Fibroblast of skin of right quadriceps (primary cell): ENCODE measurements at regions not wholly inside any gene's neighbourhood (a gene's known extent, or its start where the extent isn't known, plus 50 kb on each side); places are given as distances from the start of the nearest gene placed in this dataset.
"Not testable (repeated sequence)": the region's sequence is repeated elsewhere in the genome, so short reads cannot be mapped to it uniquely, and the experiment has no call there.

Experiments used
- DNase-seq: peaks from one replicate; pipeline ENCODE4 v3.0.0-alpha.2; 2013

DNA sequence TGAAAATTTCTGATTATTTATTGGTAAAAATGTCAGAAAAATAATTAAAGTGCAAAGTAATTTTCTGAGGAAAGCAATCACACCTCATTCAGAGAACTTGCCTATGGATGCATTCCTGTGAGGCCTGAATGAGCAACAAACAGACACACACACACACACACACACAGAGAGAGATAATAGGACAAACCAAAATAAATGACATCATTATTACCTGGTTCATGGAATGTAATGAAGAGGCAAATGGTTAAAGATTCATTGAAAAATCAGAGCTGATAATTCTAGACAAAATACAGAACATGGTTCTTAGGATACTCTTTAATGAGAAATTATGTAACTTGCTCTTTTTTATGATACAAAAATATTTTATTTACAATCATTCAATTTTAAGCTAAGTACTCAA is 490.6 kb upstream of the POU3F2 start:
- no peak for DNase-seq

DNA sequence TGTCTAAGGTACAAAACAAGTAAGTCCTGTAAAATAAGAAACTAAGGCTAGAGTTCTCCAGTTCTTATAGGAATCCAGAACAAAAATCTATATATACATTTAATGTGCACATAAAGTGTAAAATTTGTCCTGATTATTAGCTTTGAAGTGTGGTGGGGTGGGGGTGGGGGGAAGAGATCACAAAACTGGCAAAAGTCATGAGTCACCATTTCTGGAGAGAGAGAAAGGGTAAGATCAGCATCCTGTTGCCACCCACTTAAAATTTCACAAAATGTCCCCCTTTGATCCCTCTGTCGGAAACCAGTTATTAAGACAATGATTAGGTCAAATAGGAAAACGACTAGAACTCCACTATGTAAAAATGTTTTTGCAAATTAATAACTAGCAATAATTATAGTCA is 482.0 kb upstream of the POU3F2 start:
- no peak for DNase-seq

GRCh38 chr6:98358173-98358572 is 476.2 kb upstream of the POU3F2 start:
- no peak for DNase-seq

GRCh38 chr6:98366371-98366770 is 468.0 kb upstream of the POU3F2 start:
- no peak for DNase-seq

GRCh38 chr6:98380589-98380988 is 453.8 kb upstream of the POU3F2 start:
- DNase-seq, result no peak

DNA sequence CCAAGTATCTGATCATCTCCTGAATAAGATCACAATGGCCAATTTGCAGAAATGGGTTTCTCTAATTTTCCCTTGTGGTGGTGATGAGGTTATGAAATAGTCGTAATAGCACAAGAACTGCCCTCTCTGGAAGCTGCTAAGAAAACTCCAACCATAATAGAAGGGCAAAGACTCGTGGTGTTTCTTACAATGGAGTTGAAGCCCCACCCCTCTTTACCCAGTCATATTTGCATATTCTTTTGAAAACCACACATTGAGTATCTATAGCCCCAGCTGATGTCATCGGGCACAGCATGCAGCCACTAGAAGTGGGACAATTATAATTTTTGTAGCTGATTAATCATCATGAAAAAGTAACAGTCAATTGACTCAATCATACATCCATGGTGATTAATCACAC is 452.1 kb upstream of the POU3F2 start:
- DNase-seq, result no peak

GRCh38 chr6:98384334-98384733 is 450.0 kb upstream of the POU3F2 start:
- DNase-seq, result no peak

DNA sequence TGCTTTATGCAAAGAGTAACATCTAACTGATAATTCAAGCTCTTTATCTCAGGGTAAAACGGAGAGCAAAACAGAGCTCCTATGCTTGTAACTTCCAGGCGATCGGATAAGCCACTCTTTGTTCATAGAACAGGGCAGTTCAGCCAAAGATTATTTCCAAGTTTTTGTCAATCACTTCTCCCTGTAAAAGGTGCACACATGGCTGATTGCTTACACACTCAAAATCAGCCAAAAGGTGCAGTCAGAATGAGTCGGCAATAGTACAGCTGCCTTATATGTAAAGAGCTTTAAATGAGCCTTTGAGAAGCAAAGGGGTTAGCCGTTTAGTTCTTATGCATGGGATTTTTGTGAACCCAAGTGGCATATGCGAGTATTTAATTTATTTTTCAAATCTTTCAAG is 449.6 kb upstream of the POU3F2 start:
- no peak for DNase-seq

GRCh38 chr6:98395610-98396166 is 438.7 kb upstream of the POU3F2 start:
- no peak for DNase-seq

- no peak for DNase-seq
These were observed 418.3 kb upstream of the POU3F2 start for GRCh38 chr6:98416027-98416426.

DNA sequence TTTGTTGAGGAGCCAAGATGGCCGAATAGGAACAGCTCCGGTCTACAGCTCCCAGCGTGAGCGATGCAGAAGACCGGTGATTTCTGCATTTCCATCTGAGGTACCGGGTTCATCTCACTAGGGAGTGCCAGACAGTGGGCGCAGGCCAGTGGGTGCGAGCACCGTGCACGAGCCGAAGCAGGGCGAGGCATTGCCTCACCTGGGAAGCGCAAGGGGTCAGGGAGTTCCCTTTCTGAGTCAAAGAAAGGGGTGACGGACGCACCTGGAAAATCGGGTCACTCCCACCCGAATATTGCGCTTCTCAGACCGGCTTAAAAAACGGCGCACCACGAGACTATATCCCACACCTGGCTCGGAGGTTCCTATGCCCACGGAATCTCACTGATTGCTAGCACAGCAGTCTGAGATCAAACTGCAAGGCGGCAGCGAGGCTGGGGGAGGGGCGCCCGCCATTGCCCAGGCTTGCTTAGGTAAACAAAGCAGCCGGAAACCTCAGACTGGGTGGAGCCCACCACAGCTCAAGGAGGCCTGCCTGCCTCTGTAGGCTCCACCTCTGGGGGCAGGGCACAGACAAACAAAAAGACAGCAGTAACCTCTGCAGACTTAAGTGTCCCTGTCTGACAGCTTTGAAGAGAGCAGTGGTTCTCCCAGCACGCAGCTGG is 417.7 kb upstream of the POU3F2 start:
- not testable (repeated sequence) for DNase-seq

DNA sequence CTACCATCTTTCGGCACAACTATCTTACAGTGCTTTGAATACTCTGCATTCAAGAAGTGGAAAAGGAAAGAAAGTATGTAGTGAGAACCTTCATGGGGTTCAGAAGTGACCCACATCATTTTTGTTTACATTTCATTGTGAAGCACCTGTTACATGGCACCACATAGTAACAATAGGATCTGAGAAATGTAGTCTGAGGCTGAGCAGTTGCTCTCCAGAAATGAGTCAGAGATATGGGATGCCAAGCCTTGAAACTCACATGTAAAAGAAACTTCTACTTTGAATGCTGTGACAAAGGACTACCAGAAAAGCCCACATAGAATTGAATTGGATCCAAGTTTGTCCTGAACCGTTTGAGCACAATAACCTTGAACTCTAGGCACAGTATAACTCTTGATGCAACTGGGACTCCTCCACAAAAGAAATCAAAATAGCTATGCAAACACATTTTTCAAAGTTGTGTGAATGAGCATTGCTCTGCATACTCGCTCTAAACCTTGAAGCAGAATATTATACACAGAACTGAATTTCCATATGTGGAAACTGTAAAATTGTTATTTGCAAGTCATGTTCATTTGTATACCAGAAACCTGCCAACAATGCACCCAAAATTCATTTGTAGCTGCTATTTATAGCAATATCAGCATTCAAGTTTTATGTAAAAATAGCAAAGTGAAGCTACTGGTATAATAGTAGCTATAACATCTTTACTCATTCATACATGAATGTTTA is 400.9 kb upstream of the POU3F2 start:
- DNase-seq, result no peak

DNA sequence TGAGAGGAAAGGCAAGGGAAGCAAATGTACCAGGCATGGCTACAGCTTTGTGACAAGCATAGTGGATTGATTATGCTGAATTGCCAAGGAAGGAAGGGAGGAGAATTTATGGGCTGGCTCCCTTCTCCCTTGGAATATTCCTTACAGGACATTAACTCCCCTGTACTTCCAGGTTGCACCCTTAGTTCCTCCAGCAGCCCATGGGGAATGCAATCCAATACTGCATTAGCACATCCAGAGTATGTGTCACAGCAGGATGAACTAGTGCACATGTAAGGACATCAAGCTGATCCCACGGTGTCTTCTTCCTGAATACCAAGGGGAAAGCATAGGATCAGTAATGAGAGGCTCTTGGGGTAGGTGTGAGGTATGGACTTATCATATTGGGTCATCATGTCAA is 390.7 kb upstream of the POU3F2 start:
- DNase-seq, result no peak

DNA sequence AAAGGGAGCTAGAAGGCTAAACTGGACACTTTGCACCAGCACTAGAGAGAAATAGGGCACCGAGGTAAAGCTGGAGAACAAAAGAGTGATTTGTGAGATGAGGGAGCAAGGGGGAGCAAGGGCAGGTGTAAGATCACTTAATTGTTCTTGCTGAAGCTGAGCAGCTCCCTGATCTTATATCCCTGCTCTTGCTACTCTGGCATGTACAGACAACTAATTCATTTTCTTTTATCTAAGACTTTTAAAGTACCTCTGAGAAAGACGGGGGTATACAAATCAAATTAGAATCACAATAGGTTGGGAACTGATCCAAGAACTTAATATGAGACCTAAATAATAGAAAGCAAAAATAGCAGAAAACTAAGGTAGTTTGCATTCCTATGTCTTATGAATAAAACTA is 381.7 kb upstream of the POU3F2 start:
- no peak for DNase-seq

DNA sequence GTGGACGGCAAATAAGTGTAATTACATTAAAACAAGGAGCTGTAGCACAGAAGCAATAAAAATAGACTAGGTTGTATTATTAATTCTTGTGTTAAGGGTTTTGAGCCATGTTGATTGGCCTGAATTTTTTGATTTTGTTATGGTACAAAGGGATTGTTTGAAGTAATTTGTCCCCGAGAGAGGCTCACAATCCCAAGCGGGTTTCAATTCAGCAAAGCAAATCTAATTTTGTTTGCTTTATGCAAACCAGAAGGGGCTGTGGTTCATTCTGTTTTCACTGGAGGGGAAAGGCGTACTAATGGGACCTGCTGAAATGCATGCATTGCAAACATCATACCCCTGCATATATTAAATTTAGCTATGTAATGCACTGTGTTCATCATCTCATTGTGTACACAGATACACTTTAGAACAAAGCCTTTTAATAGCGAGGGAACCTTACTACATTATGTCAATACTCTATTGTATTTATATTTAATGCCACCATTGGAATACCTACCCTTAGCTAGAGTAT is 379.5 kb upstream of the POU3F2 start:
- DNase-seq, result no peak

DNA sequence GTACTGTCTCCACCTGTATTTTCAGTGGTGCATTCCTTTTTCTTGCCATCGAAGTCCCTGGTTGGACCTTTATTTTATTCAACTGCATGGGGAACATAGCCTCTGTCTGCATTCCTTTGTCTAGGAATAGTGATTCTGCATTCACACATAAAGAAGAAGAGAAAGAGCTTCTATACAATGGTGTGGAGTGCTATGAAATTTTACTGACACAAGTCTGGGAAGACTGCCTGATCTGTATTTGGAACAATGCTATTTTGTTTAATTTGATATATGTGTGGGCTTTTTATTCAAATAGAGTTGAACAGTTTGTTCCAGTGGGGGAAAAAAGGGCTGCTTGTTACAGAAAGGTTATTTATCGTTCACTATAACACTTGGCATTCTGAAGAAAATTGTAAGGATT is 375.7 kb upstream of the POU3F2 start:
- DNase-seq, result no peak

- no peak for DNase-seq
These were observed 371.1 kb upstream of the POU3F2 start for GRCh38 chr6:98463038-98464000.

- DNase-seq, result no peak
These were observed 367.3 kb upstream of the POU3F2 start for GRCh38 chr6:98467091-98467490.

DNA sequence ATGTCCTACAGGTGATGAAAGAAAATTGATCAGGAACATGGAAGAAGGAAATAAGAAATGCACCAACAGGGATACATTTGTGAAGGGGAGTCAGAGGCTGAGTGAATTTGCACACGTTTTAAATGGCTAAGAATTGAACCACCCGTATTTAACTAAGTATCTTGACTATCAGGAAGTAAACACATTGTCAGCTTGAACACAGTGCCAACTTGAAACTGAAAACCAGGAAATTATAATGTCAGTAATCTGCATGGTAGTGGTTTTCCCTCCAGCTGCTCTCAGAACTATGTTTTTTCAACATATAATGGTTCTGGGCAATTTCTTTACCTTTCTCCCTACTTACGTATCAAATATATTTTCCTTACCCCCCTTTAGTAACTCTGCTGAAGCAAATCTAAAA is 366.5 kb upstream of the POU3F2 start:
- DNase-seq, result no peak

- no peak for DNase-seq
These were observed 365.2 kb upstream of the POU3F2 start for GRCh38 chr6:98469141-98469540.

GRCh38 chr6:98470821-98471220 is 363.6 kb upstream of the POU3F2 start:
- no peak for DNase-seq

GRCh38 chr6:98471444-98471843 is 362.9 kb upstream of the POU3F2 start:
- no peak for DNase-seq

- DNase-seq, result no peak
These were observed 357.1 kb upstream of the POU3F2 start for GRCh38 chr6:98477231-98477630.
